ENCODE measurements at regions not wholly inside any gene's neighbourhood (a gene's known extent, or its start where the extent isn't known, plus 50 kb on each side); places are given as distances from the start of the nearest gene placed in this dataset.
A peak's percentile ranks its signal among the peaks of the same experiment; 100 is the strongest.
"Not testable (repeated sequence)": the region's sequence is repeated elsewhere in the genome, so short reads cannot be mapped to it uniquely, and the experiment has no call there.

DNA sequence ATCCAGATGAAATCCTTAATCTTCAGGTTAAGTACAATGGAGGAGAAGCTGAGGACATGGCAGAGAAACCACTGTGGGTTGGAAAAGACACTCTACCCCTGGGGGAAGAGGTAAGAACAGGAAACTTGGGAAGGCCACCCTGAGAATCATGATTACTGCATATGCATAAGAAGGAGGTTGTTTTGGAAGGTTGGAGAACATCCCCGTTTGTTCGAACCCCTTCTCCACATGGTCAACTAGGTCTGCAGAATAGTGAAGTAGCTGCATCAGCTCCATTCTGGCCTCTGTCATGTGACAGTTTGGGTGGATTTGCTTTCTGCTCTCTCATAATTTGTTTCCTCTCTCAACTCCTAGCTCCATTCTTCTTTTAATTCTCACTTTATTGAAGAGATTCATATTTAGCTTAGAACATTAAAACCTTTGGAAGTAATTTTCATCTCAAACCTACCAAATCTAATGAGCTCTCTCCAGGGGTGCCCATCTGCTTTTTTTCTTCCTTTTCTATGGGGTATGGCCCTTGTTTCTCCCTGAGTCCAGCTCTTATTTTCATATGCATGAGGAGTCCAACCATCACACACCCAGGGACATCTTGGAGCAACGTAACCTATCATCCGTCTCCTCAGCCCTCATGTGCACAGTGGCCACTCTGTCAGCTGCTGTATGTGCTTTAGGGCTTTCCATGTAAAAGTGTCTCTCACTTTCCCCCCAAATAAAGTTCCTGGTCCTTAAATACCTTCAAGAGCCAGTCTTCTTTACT, 820.3 kb downstream of the TMEM121 start:
- no peaks in the 10 kb centered on the region for H3K4me1 ChIP-seq (ENCODE audit: low read depth)
- ATAC-seq (no peak), DNase-seq (no peak)
- H3K4me3 ChIP-seq: no peak overlapping the region
- TF ChIP-seq, protein P1, sequence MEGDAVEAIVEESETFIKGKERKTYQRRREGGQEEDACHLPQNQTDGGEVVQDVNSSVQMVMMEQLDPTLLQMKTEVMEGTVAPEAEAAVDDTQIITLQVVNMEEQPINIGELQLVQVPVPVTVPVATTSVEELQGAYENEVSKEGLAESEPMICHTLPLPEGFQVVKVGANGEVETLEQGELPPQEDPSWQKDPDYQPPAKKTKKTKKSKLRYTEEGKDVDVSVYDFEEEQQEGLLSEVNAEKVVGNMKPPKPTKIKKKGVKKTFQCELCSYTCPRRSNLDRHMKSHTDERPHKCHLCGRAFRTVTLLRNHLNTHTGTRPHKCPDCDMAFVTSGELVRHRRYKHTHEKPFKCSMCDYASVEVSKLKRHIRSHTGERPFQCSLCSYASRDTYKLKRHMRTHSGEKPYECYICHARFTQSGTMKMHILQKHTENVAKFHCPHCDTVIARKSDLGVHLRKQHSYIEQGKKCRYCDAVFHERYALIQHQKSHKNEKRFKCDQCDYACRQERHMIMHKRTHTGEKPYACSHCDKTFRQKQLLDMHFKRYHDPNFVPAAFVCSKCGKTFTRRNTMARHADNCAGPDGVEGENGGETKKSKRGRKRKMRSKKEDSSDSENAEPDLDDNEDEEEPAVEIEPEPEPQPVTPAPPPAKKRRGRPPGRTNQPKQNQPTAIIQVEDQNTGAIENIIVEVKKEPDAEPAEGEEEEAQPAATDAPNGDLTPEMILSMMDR (IDR thresholded peaks at IDR 0.05): no peak
- H3K9me3 ChIP-seq: no peaks in the 10 kb centered on the region
- no peaks in the 10 kb centered on the region for H3K36me3 ChIP-seq (ENCODE audit: low read depth)
- intact Hi-C loops (cut with DNase I, micrococcal nuclease): no loop called here

DNA sequence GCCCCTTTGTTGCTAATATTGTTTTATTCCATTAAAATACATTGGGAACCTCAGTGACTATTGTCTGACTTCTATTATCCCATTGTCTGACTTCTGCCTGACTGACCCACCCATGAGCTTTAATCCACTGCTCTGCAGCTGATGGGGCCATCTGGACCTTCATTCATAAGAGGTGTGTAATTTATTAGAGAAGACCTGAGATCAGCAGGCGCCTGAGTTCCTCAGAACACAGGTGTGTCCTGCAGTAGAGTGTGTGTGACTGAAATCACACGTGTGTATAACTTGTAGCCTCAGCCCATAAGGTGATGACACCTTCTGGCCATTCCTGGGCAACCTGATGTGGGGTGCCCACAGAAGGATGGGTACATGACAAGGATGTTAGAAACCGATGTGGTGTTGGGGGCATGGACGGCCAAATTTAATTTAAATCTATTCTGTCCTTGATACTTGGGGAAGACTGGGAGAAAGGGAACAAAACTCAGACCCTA, 821.0 kb downstream of the TMEM121 start:
- TF ChIP-seq, protein P1 (IDR thresholded peaks at IDR 0.05): no peak
- DNase-seq (no peak), ATAC-seq (no peak)
- H3K4me1 ChIP-seq (ENCODE audit: low read depth): no peaks in the 10 kb centered on the region
- intact Hi-C loops (cut with DNase I, micrococcal nuclease): no loop called here
- H3K9me3 ChIP-seq: no peaks in the 10 kb centered on the region
- H3K36me3 ChIP-seq (ENCODE audit: low read depth): no peaks in the 10 kb centered on the region
- H3K4me3 ChIP-seq: no peak overlapping the region

DNA sequence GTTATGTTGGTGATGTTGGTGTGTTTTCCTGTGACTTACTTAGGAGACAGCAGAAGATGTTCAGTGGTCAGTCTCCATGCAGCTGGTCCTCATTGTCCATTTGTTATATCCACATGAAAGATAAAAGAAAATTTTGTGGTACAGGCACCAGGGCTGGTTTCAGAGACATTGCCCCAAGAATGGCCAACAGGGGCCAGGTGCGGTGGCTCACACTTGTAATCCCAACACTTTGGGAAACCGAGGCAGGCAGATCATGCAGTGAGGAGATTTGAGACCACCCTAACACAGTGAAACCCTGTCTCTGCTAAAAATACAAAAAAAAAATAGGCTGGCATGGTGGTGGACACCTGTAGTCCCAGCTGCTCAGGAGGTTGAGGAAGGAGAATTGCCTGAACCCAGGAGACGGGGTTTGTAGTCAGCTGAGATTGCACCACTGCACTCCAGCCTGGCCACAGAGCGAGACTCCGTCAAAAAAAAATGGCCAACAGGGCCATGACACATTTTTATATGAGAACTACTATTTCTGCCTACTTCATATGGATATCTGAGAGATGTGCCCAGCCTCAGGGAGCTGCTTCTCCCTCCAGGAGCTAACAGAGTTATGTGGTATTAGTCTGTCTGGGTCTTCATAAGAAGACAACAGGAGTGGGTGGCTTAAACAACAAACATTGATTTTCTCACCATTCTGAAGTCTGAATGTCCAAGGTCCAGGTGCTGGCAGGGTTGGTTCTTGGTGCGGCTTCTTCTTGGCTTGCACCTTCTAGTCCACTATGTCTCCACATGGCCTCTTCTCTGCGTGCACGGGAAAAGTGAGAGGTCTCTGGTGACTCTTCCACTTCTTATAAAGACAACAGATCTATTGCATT, 821.7 kb downstream of the TMEM121 start:
- Histone ChIP-seq H3K4me1 (ENCODE audit: low read depth) (no peaks in the 10 kb centered on the region), H3K36me3 (ENCODE audit: low read depth) (no peaks in the 10 kb centered on the region), H3K4me3 (no peak overlapping the region), H3K9me3 (no peaks in the 10 kb centered on the region)
- TF ChIP-seq, protein P1 (IDR thresholded peaks at IDR 0.05): no peak
- intact Hi-C loops (cut with DNase I, micrococcal nuclease): no loop called here
- no peak for DNase-seq
- ATAC-seq: no peak

DNA sequence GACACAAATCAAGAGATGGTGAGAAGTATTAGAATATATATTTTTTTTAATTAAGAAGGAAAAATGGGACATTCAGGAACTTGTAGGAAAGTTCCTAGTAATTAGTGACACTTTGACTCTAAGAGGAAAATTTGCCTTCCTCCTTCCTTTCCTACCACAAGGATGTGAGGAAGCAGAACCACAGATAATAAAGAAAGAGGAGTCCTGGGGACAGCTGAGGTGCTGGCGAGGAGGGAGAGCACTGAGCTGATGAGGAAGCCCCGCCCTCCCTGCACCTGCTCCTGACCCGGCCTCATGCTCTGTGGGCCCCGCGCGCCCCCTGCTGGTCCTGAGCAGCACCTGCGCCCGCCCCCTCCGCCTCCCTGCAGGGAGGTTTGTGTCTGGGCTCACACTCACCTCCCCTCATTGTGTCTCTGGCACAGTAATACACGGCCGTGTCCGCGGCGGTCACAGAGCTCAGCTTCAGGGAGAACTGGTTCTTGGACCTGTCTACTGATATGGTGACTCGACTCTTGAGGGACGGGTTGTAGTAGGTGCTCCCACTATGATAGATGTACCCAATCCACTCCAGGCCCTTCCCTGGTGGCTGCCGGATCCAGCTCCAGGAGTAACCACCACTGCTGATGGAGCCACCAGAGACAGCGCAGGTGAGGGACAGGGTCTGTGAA, 822.6 kb downstream of the TMEM121 start:
- intact Hi-C loops (cut with DNase I, micrococcal nuclease); H3K4me3 ChIP-seq; H3K4me1 ChIP-seq (ENCODE audit: low read depth); H3K36me3 ChIP-seq (ENCODE audit: low read depth); H3K9me3 ChIP-seq: not testable (repeated sequence)
- ATAC-seq (peak; percentile 44), DNase-seq (peak; percentile 67 to 89 (median 73))

DNA sequence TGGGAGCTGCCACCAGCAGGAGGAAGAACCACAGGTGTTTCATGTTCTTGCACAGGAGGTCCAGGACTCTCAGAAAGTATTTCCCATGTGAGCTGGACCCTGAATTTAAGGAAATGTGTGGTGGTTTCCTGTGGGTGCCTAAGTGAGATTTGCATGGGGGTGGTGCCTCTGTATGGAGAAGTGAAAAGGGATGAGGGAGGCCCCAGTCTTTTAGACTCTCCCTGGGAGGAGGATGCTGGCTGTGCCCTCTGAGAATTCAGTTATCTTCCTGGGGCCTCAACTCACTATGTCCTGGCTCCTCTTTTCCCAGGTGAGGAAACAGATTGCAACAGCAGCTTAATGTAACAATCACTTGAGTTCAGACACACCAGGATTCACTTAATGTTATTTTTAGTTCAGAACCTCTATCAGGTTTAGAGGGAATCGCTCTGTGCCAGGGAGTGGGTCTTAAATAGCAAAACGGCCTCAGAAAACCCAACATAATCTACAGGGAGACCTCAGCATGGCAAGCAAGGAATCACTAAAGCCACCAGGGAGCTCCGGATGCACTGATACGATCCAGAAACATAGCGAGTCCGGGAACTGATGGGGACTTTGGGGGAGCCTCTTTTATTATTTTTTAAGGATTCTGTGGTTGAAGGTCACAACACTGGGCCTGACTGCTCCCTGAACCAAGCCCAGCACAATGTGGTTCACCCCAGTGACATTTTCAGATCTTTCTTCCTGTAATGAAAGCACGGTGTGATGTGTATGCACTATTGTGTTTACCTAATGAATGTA, 823.5 kb downstream of the TMEM121 start:
- H3K36me3 ChIP-seq (ENCODE audit: low read depth); H3K4me1 ChIP-seq (ENCODE audit: low read depth); ATAC-seq; H3K9me3 ChIP-seq; H3K4me3 ChIP-seq; DNase-seq; intact Hi-C loops (cut with DNase I, micrococcal nuclease): not testable (repeated sequence)

DNA sequence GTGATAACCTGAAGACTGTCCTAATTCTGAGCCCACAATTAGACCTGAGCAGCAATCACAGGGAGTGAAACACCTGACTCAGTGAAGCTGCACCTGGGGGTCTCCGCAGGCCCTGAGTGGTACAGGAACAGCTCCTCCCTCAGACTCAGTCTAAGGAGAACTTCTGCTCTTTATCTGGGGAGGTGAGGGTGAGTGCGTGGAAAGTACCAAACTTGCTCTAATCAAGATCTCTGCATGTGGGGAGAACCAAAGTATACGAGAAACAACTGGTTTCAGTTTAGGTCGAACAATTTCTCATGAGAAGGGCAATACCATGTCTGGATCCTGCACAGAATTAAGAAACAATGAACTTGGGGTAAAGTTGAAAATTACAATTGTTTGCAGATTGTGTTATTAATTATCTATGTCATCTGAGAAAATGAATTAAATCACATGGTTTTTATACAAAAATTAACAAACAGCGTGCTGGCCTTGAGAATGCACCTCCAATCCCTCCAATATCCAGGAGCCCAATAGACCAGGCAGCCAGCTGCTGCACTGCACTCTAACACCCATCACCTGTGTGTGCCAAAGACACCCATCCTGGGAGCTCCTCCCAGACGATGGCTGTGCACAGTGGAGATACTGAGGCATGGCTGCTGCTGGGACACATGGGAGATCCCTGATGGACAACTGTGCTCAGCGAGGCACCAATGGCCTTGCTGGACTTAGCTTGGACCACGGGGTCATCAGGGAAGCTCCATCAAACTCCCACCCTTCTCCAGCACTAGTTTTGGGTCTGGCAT, 828.8 kb downstream of the TMEM121 start:
- H3K4me3 ChIP-seq; ATAC-seq; H3K9me3 ChIP-seq; H3K36me3 ChIP-seq (ENCODE audit: low read depth); intact Hi-C loops (cut with DNase I, micrococcal nuclease); DNase-seq; H3K4me1 ChIP-seq (ENCODE audit: low read depth): not testable (repeated sequence)

DNA sequence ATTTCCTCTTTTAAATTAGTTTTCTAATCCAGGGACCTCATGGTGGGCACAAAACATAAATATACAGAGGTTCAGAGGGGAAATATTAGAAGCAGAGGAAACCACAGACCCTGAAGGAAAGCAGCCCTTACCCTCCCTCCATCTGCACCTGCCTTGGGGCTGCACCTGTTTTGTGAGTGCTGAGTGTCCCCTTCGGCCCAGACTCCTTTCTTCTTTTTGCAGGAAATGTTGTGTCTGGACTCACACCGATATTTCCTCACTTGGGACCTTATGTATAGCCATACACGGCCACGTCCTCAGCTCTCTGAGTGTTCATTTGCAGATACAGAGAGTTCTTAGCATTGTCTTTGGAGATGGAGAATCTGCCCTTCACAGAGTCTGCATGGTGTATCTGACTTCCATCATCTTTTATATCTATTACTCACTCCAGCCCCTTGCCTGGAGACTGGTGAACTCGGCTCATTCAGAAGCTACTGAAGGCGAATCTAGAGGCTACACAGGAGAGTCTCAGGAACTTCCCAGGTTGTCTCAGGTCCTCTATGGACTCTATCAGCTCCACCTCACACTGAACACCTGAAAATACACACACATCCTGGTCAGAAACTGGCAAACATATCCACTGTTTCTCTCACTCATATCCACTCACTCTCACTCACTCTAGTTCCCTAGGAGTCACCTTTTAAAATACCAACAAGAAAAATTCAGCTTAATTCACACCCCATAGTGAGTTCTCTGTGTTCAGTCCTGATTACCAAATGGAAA, 829.7 kb downstream of the TMEM121 start:
- H3K4me3 ChIP-seq; H3K9me3 ChIP-seq; intact Hi-C loops (cut with DNase I, micrococcal nuclease); DNase-seq; H3K4me1 ChIP-seq (ENCODE audit: low read depth); H3K36me3 ChIP-seq (ENCODE audit: low read depth): not testable (repeated sequence)
- peak; percentile 28 for ATAC-seq

DNA sequence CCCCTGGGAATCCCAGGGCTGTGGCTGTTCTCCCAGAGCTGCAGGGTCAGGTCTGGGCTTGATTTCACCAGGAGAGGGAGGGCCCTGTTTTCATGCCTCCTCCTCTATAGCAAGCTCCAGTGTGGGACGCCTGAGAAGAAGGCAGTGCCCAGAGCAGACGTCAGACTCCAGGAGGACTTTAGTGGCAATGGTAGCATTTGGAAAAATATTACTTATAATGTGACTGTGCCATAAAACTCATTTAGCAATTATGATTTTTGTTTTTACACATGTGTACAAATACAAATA, 830.2 kb downstream of the TMEM121 start:
- ATAC-seq; H3K36me3 ChIP-seq (ENCODE audit: low read depth); DNase-seq; H3K9me3 ChIP-seq; H3K4me3 ChIP-seq; H3K4me1 ChIP-seq (ENCODE audit: low read depth); intact Hi-C loops (cut with DNase I, micrococcal nuclease): not testable (repeated sequence)

All from mucosa of descending colon (tissue), 3 donors.